ENCODE measurements at regions not wholly inside any gene's neighbourhood (a gene's known extent, or its start where the extent isn't known, plus 50 kb on each side); places are given as distances from the start of the nearest gene placed in this dataset.

- TF ChIP-seq POLR2AphosphoS5 (IDR thresholded peaks at IDR 0.05; ENCODE audit: low read depth, low read length) = no peak
- no peak for TF ChIP-seq CTCF (IDR thresholded peaks at IDR 0.05)
- no peak for TF ChIP-seq SIN3A (IDR thresholded peaks at IDR 0.05; ENCODE audit: borderline replicate concordance, insufficient read depth, low read depth, low read length)
- TF ChIP-seq REST (IDR thresholded peaks at IDR 0.05; ENCODE audit: insufficient read depth in 1 of 2, low read depth in 2 of 2, low read length in 1 of 2) = no peak
- no peak for TF ChIP-seq TCF7L2 (IDR thresholded peaks at IDR 0.05; ENCODE audit: low read depth, low read length)
Observed at GRCh38 chr4:54967289-54967688, 158.1 kb downstream of the KDR start.

All from Panc1 (cell line).